ENCODE measurements at regions not wholly inside any gene's neighbourhood (a gene's known extent, or its start where the extent isn't known, plus 50 kb on each side); places are given as distances from the start of the nearest gene placed in this dataset.

- no peak for DNase-seq
Observed at GRCh38 chrX:7269991-7270390, 122.0 kb upstream of the PUDP start.

GRCh38 chrX:7269589-7269988 lies 121.6 kb upstream of the PUDP start:
- no peak for DNase-seq

- DNase-seq, result no peak
Observed at GRCh38 chrX:7266288-7266687, 118.3 kb upstream of the PUDP start.

- no peak for DNase-seq
Observed at GRCh38 chrX:7264399-7264798, 116.4 kb upstream of the PUDP start.

- DNase-seq, result no peak
Observed at GRCh38 chrX:7263961-7264360, 116.0 kb upstream of the PUDP start.

GRCh38 chrX:7263330-7263729 lies 115.4 kb upstream of the PUDP start:
- DNase-seq, result no peak

GRCh38 chrX:7262551-7262950 lies 114.6 kb upstream of the PUDP start:
- DNase-seq, result no peak

GRCh38 chrX:7261672-7262332 lies 113.8 kb upstream of the PUDP start:
- DNase-seq, result no peak

GRCh38 chrX:7254144-7254543 lies 106.2 kb upstream of the PUDP start:
- DNase-seq, result no peak

GRCh38 chrX:7253565-7253964 lies 105.6 kb upstream of the PUDP start:
- DNase-seq, result no peak

GRCh38 chrX:7252013-7252610 lies 104.2 kb upstream of the PUDP start:
- DNase-seq, result no peak

GRCh38 chrX:7247346-7247745 lies 99.4 kb upstream of the PUDP start:
- DNase-seq, result no peak

GRCh38 chrX:7244405-7244804 lies 96.5 kb upstream of the PUDP start:
- DNase-seq, result no peak

- no peak for DNase-seq
Observed at GRCh38 chrX:7242613-7243012, 94.7 kb upstream of the PUDP start.

GRCh38 chrX:7240929-7241328 lies 93.0 kb upstream of the PUDP start:
- DNase-seq, result no peak

GRCh38 chrX:7235071-7235470 lies 87.1 kb upstream of the PUDP start:
- DNase-seq, result no peak

GRCh38 chrX:7233580-7234406 lies 85.8 kb upstream of the PUDP start:
- no peak for DNase-seq

GRCh38 chrX:7228226-7228625 lies 80.3 kb upstream of the PUDP start:
- DNase-seq, result no peak

- no peak for DNase-seq
Observed at GRCh38 chrX:7225338-7225737, 77.4 kb upstream of the PUDP start.

- DNase-seq, result no peak
Observed at GRCh38 chrX:7223271-7223670, 75.3 kb upstream of the PUDP start.

- DNase-seq, result no peak
Observed at GRCh38 chrX:7220121-7220520, 72.2 kb upstream of the PUDP start.

- no peak for DNase-seq
Observed at GRCh38 chrX:7219153-7219705, 71.3 kb upstream of the PUDP start.

GRCh38 chrX:7218321-7219152 lies 70.6 kb upstream of the PUDP start:
- DNase-seq, result no peak

Data from left hindlimb (tissue), 1 donor.